Uterus (tissue), 3 donors: ENCODE measurements at regions not wholly inside any gene's neighbourhood (a gene's known extent, or its start where the extent isn't known, plus 50 kb on each side); places are given as distances from the start of the nearest gene placed in this dataset.
"Not testable (repeated sequence)": the region's sequence is repeated elsewhere in the genome, so short reads cannot be mapped to it uniquely, and the experiment has no call there.

ENCODE experiments used
- DNase-seq, 2 donors: peaks; one replicate each; pipeline ENCODE4 v3.0.0-alpha.2; 2019 to 2020
- H3K27ac ChIP-seq, 2 donors: fragments of 200-600 bp; sonication (generic); 1 replicate in 1 of 2; 2 replicates in 1 of 2; pipeline ENCODE4 v1.5.1; 2016 to 2018
- H3K27me3 ChIP-seq, 2 donors: fragments of 200-600 bp; sonication (generic); one replicate each; pipeline ENCODE4 v1.5.1; 2018 to 2019; ENCODE audit warnings: control low read depth in 1 of 2
- H3K36me3 ChIP-seq, 2 donors: fragments of 200-600 bp; sonication (generic); one replicate each; pipeline ENCODE4 v1.5.1; 2019; ENCODE audit warnings: control low read depth in 1 of 2
- H3K4me1 ChIP-seq, 2 donors: fragments of 200-600 bp; sonication (generic); one replicate each; pipeline ENCODE4 v1.5.1; 2018 to 2019; ENCODE audit warnings: control low read depth in 1 of 2
- H3K4me3 ChIP-seq, 2 donors: fragments of 200-600 bp; sonication (generic); 1 replicate in 1 of 2; 2 replicates in 1 of 2; pipeline ENCODE4 v1.5.1; 2018 to 2019; ENCODE audit warnings: mild to moderate bottlenecking in 1 of 2
- H3K9me3 ChIP-seq, 2 donors: fragments of 200-600 bp; sonication (generic); one replicate each; pipeline ENCODE4 v1.5.1; 2019; ENCODE audit warnings: control low read depth in 1 of 2
- POLR2A ChIP-seq, 2 donors: fragments of 450-650 bp; IDR thresholded peaks; one replicate each; pipeline ENCODE4 v1.6.1; 2016; ENCODE audit warnings: antibody characterized with exemption in 2 of 2, mild to moderate bottlenecking in 1 of 2, moderate library complexity in 1 of 2
- intact Hi-C: fragments of 100-400 bp; cut with DNase I; formaldehyde crosslinking; loops from one replicate; pipeline ENCODE4 v1.15.1; 2023; ENCODE audit warnings: low total_unique reads
- TF ChIP-seq, protein P1 (sequence below), 4 experiments: fragments of 200-600 bp in 2 of 4; fragments of 450-650 bp in 2 of 4; sonication (generic) in 2 of 4; IDR thresholded peaks; one replicate each; pipeline ENCODE4 v1.5.1; 2016 to 2019; ENCODE audit warnings: antibody characterized with exemption in 4 of 4, mild to moderate bottlenecking in 2 of 4, moderate library complexity in 1 of 4
- donor health status: DM: yes; HTN: yes; CAD: no.

DNA sequence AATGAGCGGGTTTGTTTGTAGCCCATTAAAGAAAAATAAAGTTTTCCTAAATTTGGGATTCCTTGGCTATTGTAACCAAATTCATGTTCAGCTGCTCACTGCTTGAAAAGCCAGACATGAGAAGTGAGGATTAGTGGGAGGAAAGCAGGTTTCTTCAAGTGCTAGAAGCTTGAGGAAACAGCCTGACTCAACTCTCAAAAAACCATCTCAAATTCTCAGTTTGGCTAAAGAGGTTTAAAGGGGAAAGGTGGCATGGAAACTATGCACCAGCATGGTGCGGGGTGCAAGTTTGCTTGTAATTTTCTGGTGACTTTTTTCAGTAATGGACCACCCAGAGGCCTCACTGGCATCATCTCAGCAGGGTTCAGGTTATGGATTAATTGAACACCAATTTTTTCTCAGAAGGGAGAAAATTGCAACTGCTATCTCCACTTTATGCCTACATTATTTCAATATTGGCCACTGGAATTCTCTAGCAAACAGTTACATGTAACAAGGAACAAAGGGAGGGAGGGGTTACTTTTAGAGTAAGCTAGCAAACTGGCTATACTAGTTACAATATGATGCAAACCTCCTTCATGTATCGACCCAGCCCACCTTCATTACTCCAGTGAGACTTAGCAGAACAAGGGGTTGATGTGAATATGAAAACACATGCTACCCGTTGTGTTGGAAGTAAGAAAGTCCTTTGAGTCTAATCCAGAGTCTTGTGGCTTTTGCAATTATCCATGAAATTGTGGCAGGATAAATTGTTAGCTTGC lies 85.0 kb upstream of the IFNGR1 start:
- no peak overlapping the region for H3K4me3 ChIP-seq
- intact Hi-C loops: no loop called here
- H3K27me3 ChIP-seq: no peaks in the 10 kb centered on the region
- H3K9me3 ChIP-seq: no peaks in the 10 kb centered on the region
- DNase-seq: no peak
- no peak for TF ChIP-seq POLR2A (IDR thresholded peaks at IDR 0.05)
- TF ChIP-seq, protein P1, sequence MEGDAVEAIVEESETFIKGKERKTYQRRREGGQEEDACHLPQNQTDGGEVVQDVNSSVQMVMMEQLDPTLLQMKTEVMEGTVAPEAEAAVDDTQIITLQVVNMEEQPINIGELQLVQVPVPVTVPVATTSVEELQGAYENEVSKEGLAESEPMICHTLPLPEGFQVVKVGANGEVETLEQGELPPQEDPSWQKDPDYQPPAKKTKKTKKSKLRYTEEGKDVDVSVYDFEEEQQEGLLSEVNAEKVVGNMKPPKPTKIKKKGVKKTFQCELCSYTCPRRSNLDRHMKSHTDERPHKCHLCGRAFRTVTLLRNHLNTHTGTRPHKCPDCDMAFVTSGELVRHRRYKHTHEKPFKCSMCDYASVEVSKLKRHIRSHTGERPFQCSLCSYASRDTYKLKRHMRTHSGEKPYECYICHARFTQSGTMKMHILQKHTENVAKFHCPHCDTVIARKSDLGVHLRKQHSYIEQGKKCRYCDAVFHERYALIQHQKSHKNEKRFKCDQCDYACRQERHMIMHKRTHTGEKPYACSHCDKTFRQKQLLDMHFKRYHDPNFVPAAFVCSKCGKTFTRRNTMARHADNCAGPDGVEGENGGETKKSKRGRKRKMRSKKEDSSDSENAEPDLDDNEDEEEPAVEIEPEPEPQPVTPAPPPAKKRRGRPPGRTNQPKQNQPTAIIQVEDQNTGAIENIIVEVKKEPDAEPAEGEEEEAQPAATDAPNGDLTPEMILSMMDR (IDR thresholded peaks at IDR 0.05): no peak
- H3K36me3 ChIP-seq: no peaks in the 10 kb centered on the region
- H3K4me1 ChIP-seq: no peaks in the 10 kb centered on the region
- no peak overlapping the region for H3K27ac ChIP-seq

DNA sequence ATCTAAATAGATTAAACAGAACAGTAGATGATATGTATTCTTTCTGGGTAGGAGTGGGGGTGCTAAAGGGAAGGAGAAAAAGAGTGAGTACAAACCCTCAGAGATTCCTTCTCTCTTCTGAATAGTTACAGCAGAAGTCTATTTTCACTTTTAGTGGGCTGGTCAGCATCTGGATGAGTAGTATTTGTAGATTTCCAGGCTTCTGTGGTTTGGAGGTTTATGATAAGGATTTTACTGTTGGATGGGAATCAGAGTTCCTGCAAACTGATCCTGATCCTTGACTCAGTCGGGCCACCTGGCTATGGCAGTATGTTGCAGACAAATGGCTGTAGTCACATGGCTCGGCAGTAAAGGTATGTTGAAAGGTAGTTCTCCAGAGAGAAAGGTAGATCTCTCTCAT lies 84.3 kb upstream of the IFNGR1 start:
- TF ChIP-seq POLR2A (IDR thresholded peaks at IDR 0.05): no peak
- TF ChIP-seq, protein P1 (IDR thresholded peaks at IDR 0.05): no peak
- H3K9me3 ChIP-seq: no peaks in the 10 kb centered on the region
- no peaks in the 10 kb centered on the region for H3K36me3 ChIP-seq
- no peak overlapping the region for H3K4me3 ChIP-seq
- intact Hi-C loops: no loop called here
- DNase-seq: no peak
- no peaks in the 10 kb centered on the region for H3K4me1 ChIP-seq
- no peaks in the 10 kb centered on the region for H3K27me3 ChIP-seq
- no peak overlapping the region for H3K27ac ChIP-seq

DNA sequence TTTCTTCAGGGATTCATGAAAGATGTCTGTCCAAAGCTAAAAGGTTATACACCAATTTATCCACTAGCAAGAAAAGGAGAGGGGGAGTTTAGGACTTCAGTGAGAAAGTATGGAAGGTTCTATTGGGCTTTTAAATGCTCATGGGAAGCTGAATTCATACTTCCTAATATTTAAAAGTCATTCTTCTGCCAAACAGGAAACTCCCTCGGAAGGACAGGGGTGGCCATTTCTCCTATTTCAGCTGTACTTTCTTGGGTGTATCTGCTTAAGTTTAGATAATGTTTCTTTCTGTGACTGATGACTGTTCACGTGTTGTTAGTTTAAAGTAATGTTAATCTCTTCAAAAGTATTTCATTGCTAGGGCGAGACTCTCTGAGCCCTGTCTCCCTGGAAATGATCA lies 80.5 kb upstream of the IFNGR1 start:
- no peaks in the 10 kb centered on the region for H3K9me3 ChIP-seq
- no peaks in the 10 kb centered on the region for H3K27me3 ChIP-seq
- no peaks in the 10 kb centered on the region for H3K36me3 ChIP-seq
- H3K27ac ChIP-seq: no peak overlapping the region
- no peaks in the 10 kb centered on the region for H3K4me1 ChIP-seq
- no peak for DNase-seq
- no peak overlapping the region for H3K4me3 ChIP-seq
- intact Hi-C loops: no loop called here
- TF ChIP-seq, protein P1 (IDR thresholded peaks at IDR 0.05): no peak
- TF ChIP-seq POLR2A (IDR thresholded peaks at IDR 0.05): no peak

DNA sequence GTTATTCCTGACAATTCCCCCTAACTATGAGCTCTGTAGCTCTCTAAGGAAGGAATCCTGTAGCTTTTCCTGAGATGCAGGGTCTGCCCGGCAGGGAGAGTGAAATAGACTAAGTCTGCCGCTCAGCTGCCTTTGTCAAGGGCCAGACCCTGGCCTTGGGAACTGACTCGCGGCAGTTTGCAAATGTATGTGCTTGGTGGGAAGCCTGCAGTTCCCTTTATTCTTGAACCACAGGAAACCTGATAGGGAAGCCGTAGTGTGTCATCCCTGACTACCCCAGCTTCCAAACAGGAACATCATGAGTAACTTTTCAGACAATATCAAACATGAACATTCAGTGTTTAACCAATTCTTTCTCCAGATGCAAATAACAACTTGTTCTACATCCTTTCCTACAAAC lies 78.7 kb upstream of the IFNGR1 start:
- Histone ChIP-seq H3K4me3 (no peak overlapping the region), H3K27ac (no peak overlapping the region), H3K4me1 (no peaks in the 10 kb centered on the region), H3K9me3 (no peaks in the 10 kb centered on the region), H3K27me3 (no peaks in the 10 kb centered on the region), H3K36me3 (no peaks in the 10 kb centered on the region)
- DNase-seq: no peak
- intact Hi-C loops: no loop called here
- TF ChIP-seq, protein P1 (IDR thresholded peaks at IDR 0.05): no peak
- no peak for TF ChIP-seq POLR2A (IDR thresholded peaks at IDR 0.05)

DNA sequence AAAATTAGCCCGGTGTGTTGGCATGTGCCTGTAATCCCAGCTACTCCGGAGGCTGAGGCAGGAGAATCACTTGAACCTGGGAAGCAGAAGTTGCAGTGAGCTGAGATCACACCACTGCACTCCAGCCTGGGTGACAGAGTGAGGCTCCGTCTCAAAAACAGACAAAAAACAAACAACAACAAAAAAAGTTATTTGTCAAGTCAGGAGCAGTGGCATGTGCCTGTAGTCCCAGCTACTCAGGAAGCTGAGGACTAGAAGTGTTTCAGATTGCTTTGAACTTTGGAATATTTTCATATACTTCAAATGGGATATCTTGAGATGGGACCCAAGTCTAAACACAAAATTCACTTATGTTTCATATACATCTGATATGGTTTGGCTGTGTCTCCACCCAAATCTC lies 73.1 kb upstream of the IFNGR1 start:
- H3K4me1 ChIP-seq, H3K27ac ChIP-seq, H3K36me3 ChIP-seq, DNase-seq, H3K27me3 ChIP-seq, H3K4me3 ChIP-seq, H3K9me3 ChIP-seq, intact Hi-C loops: not testable (repeated sequence)

DNA sequence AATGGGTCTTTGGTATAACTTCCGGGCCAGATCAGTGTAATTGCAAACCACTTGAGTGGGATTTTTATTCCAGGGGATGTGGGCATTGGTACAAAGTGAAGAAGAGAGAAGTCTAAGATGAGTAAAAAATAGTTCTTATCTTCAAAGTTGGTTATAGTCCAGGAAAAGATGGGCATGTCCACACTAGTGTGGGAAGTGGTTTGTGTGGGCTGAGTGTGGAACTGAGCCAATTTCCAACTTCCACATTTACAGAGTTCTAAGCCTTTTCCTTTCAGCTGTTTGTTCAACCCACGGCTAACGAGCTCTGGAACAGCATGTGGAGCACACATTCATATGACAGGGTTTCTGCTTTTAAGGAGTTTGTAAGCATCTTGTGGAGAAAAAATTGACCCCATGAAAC lies 72.3 kb upstream of the IFNGR1 start:
- Histone ChIP-seq H3K36me3 (no peaks in the 10 kb centered on the region), H3K9me3 (no peaks in the 10 kb centered on the region), H3K4me3 (no peak overlapping the region), H3K27ac (no peak overlapping the region), H3K27me3 (no peaks in the 10 kb centered on the region), H3K4me1 (no peaks in the 10 kb centered on the region)
- DNase-seq: no peak
- TF ChIP-seq, protein P1 (IDR thresholded peaks at IDR 0.05): no peak
- no peak for TF ChIP-seq POLR2A (IDR thresholded peaks at IDR 0.05)
- intact Hi-C loops: no loop called here
